Small intestine (tissue), 7 donors: ENCODE measurements at regions not wholly inside any gene's neighbourhood (a gene's known extent, or its start where the extent isn't known, plus 50 kb on each side); places are given as distances from the start of the nearest gene placed in this dataset.
"Not testable (repeated sequence)": the region's sequence is repeated elsewhere in the genome, so short reads cannot be mapped to it uniquely, and the experiment has no call there.

ENCODE experiments used
- DNase-seq, 2 donors: peaks; one replicate each; pipeline versions ENCODE4 v3.0.0 to v3.0.0-alpha.2; 2013
- FAIRE-seq: peaks from 2 replicates; lab custom pipeline; 2012; peaks lifted over from hg19 to GRCh38; lab: Jason Lieb, UNC
- H3K27ac ChIP-seq, 3 donors: one replicate each; pipeline ENCODE4 v1.5.1; 2013; ENCODE audit warnings: low read length in 2 of 3, mild to moderate bottlenecking in 2 of 3, control low read depth in 1 of 3, inconsistent platforms in 1 of 3, low read depth in 1 of 3, moderate library complexity in 1 of 3
- H3K27me3 ChIP-seq, 3 donors: one replicate each; pipeline ENCODE4 v1.6.1; 2013; ENCODE audit warnings: low read length in 3 of 3, inconsistent platforms in 1 of 3; ENCODE audit not compliant: control insufficient read depth in 3 of 3, insufficient read depth in 3 of 3
- H3K36me3 ChIP-seq, 3 donors: one replicate each; pipeline ENCODE4 v1.6.1; 2013; ENCODE audit warnings: low read length in 3 of 3, inconsistent platforms in 1 of 3, low read depth in 1 of 3, mild to moderate bottlenecking in 1 of 3, moderate library complexity in 1 of 3; ENCODE audit not compliant: control insufficient read depth in 3 of 3, insufficient read depth in 2 of 3
- H3K4me1 ChIP-seq, 3 donors: one replicate each; pipeline ENCODE4 v1.6.1; 2013; ENCODE audit warnings: low read length in 2 of 3, inconsistent platforms in 1 of 3, low read depth in 1 of 3, mild to moderate bottlenecking in 1 of 3, moderate library complexity in 1 of 3; ENCODE audit not compliant: control insufficient read depth in 3 of 3, insufficient read depth in 2 of 3
- H3K4me3 ChIP-seq, 3 donors: one replicate each; pipeline ENCODE4 v1.5.1; 2013; ENCODE audit warnings: low read length in 3 of 3, control low read depth in 1 of 3, inconsistent platforms in 1 of 3, low read depth in 1 of 3, mild to moderate bottlenecking in 1 of 3, moderate library complexity in 1 of 3
- H3K9me3 ChIP-seq, 2 donors: one replicate each; pipeline ENCODE4 v1.6.1; 2013; ENCODE audit warnings: low read depth in 1 of 2, low read length in 1 of 2; ENCODE audit not compliant: control insufficient read depth in 2 of 2, insufficient read depth in 1 of 2
- WGBS, 3 donors: extraction: QIAGEN DNeasy Blood & Tissue Kit; methylation state at CpG; one replicate each; pipeline ENCODE4 v1.1.7; 2013; 5-methylcytosine and 5-hydroxymethylcytosine counted together
- donor health status: healthy with polysubstance abuse.
- donor health status: control.
- donor health status: control.
- donor health status: Bipolar disorder and iron deficiency.
- donor health status: healthy.

- no peak for FAIRE-seq
Observed at GRCh38 chrX:65196758-65197360, 220.6 kb upstream of the ZC4H2 start.

GRCh38 chrX:65195621-65196020, 219.4 kb upstream of the ZC4H2 start:
- Histone ChIP-seq H3K9me3 (peaks cover 0 to 2% of the 10 kb centered on the region in 2 donors), H3K36me3 (no peaks in the 10 kb centered on the region), H3K4me3 (no peak overlapping the region), H3K27ac (peak overlapping the region in 1 of 3 donors; percentile 71), H3K27me3 (no peaks in the 10 kb centered on the region), H3K4me1 (no peaks in the 10 kb centered on the region)
- FAIRE-seq (peak; percentile 26), DNase-seq (peak; percentile 64 to 82)
- 0 to 17% (median 15%) methylated on average over 1 of the region's 1 CpG for WGBS, 3 donors

More at GRCh38 chrX:65196758-65197360, 220.6 kb upstream of the ZC4H2 start:
- Histone ChIP-seq H3K27ac (peak overlapping the region; percentile 20 to 71 (median 68)), H3K27me3 (no peaks in the 10 kb centered on the region), H3K9me3 (peaks cover 0 to 2% of the 10 kb centered on the region in 2 donors), H3K4me3 (peak overlapping the region in 2 of 3 donors; percentile 13 to 25), H3K36me3 (no peaks in the 10 kb centered on the region), H3K4me1 (no peaks in the 10 kb centered on the region)
- WGBS, 3 donors = 4 to 9% (median 4%) methylated on average over 13 to 14 of the region's 14 CpGs
- DNase-seq = peak; percentile 83 to 85

- Histone ChIP-seq H3K4me3 (no peak overlapping the region), H3K27ac (no peak overlapping the region), H3K27me3 (no peaks in the 10 kb centered on the region), H3K9me3 (peaks cover 0 to 2% of the 10 kb centered on the region in 2 donors), H3K36me3 (no peaks in the 10 kb centered on the region), H3K4me1 (no peaks in the 10 kb centered on the region)
- no peak for FAIRE-seq
- 33 to 70% (median 56%) methylated on average over 5 of the region's 5 CpGs for WGBS, 3 donors
- no peak for DNase-seq
Observed at GRCh38 chrX:65194547-65194946, 218.3 kb upstream of the ZC4H2 start.

GRCh38 chrX:65163325-65163724, 187.1 kb upstream of the ZC4H2 start:
- not testable (repeated sequence) for DNase-seq, H3K27me3 ChIP-seq, H3K36me3 ChIP-seq, H3K4me1 ChIP-seq, H3K27ac ChIP-seq, FAIRE-seq, H3K4me3 ChIP-seq
- peaks cover 0 to 12% of the 10 kb centered on the region in 2 donors for H3K9me3 ChIP-seq
- WGBS, 3 donors = 81 to 97% (median 83%) methylated on average over 8 to 10 of the region's 10 CpGs

GRCh38 chrX:65148232-65148631, 172.0 kb upstream of the ZC4H2 start:
- no peaks in the 10 kb centered on the region for H3K27me3 ChIP-seq
- DNase-seq (no peak), FAIRE-seq (no peak)
- no peaks in the 10 kb centered on the region for H3K36me3 ChIP-seq
- H3K4me1 ChIP-seq = no peaks in the 10 kb centered on the region
- no peak overlapping the region for H3K4me3 ChIP-seq
- 88 to 91% (median 88%) methylated on average over 5 of the region's 5 CpGs for WGBS, 3 donors
- H3K27ac ChIP-seq = no peak overlapping the region
- peaks cover 0 to 18% of the 10 kb centered on the region in 2 donors for H3K9me3 ChIP-seq

- DNase-seq (no peak), FAIRE-seq (no peak)
- H3K9me3 ChIP-seq = peaks cover 0 to 7% of the 10 kb centered on the region in 2 donors
- no peak overlapping the region for H3K4me3 ChIP-seq
- no peaks in the 10 kb centered on the region for H3K4me1 ChIP-seq
- H3K36me3 ChIP-seq = no peaks in the 10 kb centered on the region
- H3K27ac ChIP-seq = no peak overlapping the region
- no peaks in the 10 kb centered on the region for H3K27me3 ChIP-seq
- WGBS, 3 donors = 64 to 85% (median 71%) methylated on average over 1 of the region's 1 CpG
Observed at GRCh38 chrX:65136424-65136823, 160.2 kb upstream of the ZC4H2 start.

- no peaks in the 10 kb centered on the region for H3K27me3 ChIP-seq
- no peaks in the 10 kb centered on the region for H3K4me1 ChIP-seq
- no peak overlapping the region for H3K4me3 ChIP-seq
- peaks cover 0 to 17% of the 10 kb centered on the region in 2 donors for H3K9me3 ChIP-seq
- no peaks in the 10 kb centered on the region for H3K36me3 ChIP-seq
- WGBS, 3 donors = 48 to 74% (median 58%) methylated on average over 3 of the region's 3 CpGs
- no peak overlapping the region for H3K27ac ChIP-seq
- no peak for FAIRE-seq
- DNase-seq = no peak
Observed at GRCh38 chrX:65127842-65128241, 151.6 kb upstream of the ZC4H2 start.

- Histone ChIP-seq H3K4me1 (no peaks in the 10 kb centered on the region), H3K27ac (no peak overlapping the region), H3K9me3 (peaks cover 0 to 24% of the 10 kb centered on the region in 2 donors), H3K4me3 (no peak overlapping the region), H3K36me3 (no peaks in the 10 kb centered on the region), H3K27me3 (no peaks in the 10 kb centered on the region)
- 73 to 93% (median 87%) methylated on average over 3 of the region's 3 CpGs for WGBS, 3 donors
- FAIRE-seq (no peak), DNase-seq (no peak)
Observed at GRCh38 chrX:65098851-65099250, 122.6 kb upstream of the ZC4H2 start.

- DNase-seq (peak; percentile 1 to 78), FAIRE-seq (peak; percentile 92)
- Histone ChIP-seq H3K4me3 (no peak overlapping the region), H3K36me3 (no peaks in the 10 kb centered on the region), H3K4me1 (no peaks in the 10 kb centered on the region), H3K27me3 (no peaks in the 10 kb centered on the region), H3K27ac (no peak overlapping the region), H3K9me3 (peaks cover 0 to 20% of the 10 kb centered on the region in 2 donors)
Observed at GRCh38 chrX:65093658-65094057, 117.4 kb upstream of the ZC4H2 start.
